ENCODE measurements at regions not wholly inside any gene's neighbourhood (a gene's known extent, or its start where the extent isn't known, plus 50 kb on each side); places are given as distances from the start of the nearest gene placed in this dataset.

DNA sequence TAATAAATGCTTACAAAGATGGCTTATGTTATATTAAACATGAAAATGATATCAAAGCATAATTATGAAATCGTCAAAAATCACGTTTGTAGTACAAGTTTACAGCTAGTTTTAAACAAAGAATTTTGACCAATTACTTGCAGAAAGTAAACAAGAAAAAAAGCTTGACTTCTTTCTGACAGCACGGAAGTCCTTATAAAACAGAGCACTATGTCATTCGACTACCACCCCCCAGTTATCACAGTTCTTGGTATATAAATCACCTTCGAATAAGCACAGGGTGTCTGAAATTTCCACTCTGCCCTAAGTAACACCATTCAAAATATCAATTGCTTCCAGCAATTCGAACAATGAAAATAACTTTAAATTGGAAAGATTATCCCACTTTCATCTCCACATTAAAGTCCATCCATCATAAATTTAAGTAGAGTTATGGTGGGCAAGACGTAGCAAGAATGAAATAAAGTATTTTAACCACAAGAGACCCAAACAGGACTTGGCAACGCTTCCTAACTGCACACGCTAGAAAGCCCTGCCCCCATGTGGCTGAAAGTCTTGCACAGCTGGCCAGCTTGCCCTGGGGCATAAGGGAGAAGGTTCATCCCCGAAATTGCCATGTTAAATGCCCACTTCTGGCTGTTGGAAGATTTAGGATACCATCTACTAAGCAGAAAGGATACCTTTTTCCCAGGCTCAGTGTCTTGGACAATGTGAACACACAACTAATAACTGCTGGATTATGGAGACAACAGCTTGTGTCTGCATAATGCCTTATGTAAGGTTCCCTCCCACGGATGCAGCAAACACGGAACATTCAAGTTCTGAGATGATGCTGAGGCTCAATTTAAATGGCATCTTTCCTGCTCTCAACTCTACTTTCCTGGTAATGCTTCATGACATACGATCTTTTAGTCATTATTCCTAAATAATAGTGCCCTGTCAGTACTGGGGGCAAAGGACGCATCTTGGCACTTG lies 116.4 kb upstream of the TJP1 start:
- TF ChIP-seq, protein P1, sequence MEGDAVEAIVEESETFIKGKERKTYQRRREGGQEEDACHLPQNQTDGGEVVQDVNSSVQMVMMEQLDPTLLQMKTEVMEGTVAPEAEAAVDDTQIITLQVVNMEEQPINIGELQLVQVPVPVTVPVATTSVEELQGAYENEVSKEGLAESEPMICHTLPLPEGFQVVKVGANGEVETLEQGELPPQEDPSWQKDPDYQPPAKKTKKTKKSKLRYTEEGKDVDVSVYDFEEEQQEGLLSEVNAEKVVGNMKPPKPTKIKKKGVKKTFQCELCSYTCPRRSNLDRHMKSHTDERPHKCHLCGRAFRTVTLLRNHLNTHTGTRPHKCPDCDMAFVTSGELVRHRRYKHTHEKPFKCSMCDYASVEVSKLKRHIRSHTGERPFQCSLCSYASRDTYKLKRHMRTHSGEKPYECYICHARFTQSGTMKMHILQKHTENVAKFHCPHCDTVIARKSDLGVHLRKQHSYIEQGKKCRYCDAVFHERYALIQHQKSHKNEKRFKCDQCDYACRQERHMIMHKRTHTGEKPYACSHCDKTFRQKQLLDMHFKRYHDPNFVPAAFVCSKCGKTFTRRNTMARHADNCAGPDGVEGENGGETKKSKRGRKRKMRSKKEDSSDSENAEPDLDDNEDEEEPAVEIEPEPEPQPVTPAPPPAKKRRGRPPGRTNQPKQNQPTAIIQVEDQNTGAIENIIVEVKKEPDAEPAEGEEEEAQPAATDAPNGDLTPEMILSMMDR (IDR thresholded peaks at IDR 0.05): peak in 8 of 9 donors; percentile 8 to 52 (median 28)
- WGBS, 2 donors: 67 to 78% methylated on average over 14 of the region's 14 CpGs
- intact Hi-C loops (cut with DNase I): loop anchor here in 2 of 10 donors (5.0 to 10.0 kb wide), 2 partner anchors 194 to 271 kb away; no protein-coding TSS in a partner anchor

DNA sequence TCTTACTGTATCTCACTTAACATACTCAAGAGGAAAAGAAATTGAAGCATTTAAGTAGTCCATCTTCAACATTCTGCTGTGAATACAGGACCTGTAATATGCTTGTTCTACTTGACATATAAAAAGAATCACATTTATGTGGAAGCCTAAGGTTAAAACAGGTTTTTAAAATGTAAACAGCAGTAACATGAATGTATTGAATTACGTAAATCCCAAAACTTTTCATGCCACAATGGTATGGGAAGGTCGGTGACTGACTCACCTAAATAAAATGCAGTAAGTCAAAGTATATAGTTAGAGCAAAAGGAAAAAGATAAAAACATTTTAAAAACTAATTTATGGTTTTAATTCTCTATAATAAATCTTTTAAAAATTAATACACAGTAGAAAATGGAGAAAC lies 115.7 kb upstream of the TJP1 start:
- H3K27ac ChIP-seq: no peak overlapping the region
- no peak for ATAC-seq
- intact Hi-C loops (cut with DNase I): loop anchor here in 2 of 10 donors (5.0 to 10.0 kb wide), 2 partner anchors 193 to 271 kb away; no protein-coding TSS in a partner anchor
- peaks cover 0 to 3% (median 0%) of the 10 kb centered on the region in 9 donors for H3K4me1 ChIP-seq
- WGBS, 2 donors: 86 to 90% methylated on average over 2 of the region's 2 CpGs
- TF ChIP-seq, protein P1 (IDR thresholded peaks at IDR 0.05): no peak
- H3K27me3 ChIP-seq: no peaks in the 10 kb centered on the region
- no peaks in the 10 kb centered on the region for H3K9me3 ChIP-seq
- H3K4me3 ChIP-seq: no peak overlapping the region
- no peaks in the 10 kb centered on the region for H3K36me3 ChIP-seq
- DNase-seq: no peak

More for the DNA sequence above, 116.4 kb upstream of the TJP1 start:
- Histone ChIP-seq H3K9me3 (no peaks in the 10 kb centered on the region), H3K36me3 (no peaks in the 10 kb centered on the region), H3K4me3 (no peak overlapping the region), H3K4me1 (peaks cover 0 to 3% (median 0%) of the 10 kb centered on the region in 9 donors), H3K27ac (no peak overlapping the region), H3K27me3 (no peaks in the 10 kb centered on the region)
- DNase-seq (no peak), ATAC-seq (peak in 1 of 8 donors; percentile 34)

DNA sequence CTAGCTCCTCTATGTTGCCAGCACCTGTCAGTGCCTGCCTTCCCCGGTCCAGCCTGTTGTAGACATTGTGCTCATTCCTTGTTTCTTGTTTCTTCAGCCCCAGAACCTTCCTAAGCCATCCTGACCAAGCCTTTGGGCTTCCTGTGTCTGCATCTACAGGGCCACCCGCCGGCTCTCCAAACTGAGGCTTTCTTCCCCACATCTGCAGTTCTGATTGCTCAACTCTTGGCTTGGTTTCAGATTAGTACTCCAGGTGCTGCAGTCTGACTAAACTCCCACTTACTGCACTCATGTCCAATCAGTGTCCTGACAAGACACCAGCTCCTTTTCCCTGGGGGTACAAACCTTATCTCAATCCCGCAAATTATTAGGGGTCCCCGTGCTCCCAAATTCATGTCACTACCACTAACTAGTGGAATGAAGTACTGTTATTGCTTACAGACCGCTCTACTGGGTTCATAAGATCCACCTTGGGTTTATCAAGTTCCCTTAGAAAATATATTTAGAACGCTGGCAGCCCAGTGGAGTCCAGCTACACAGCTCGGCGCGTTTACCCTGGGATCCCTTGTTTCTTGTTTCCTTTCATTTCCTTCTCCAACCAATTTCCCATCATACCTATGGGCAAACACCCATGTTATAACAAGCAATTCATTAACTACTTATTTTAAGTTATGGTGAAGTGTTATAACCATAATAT lies 114.2 kb upstream of the TJP1 start:
- H3K4me1 ChIP-seq: peaks cover 0 to 3% (median 0%) of the 10 kb centered on the region in 9 donors
- no peaks in the 10 kb centered on the region for H3K27me3 ChIP-seq
- H3K9me3 ChIP-seq: no peaks in the 10 kb centered on the region
- peak overlapping the region in 1 of 10 donors; percentile 20 for H3K27ac ChIP-seq
- H3K4me3 ChIP-seq: no peak overlapping the region
- DNase-seq: no peak
- 80 to 81% methylated on average over 10 of the region's 10 CpGs for WGBS, 2 donors
- intact Hi-C loops (cut with DNase I): loop anchor here in 2 of 10 donors (5.0 to 10.0 kb wide), 2 partner anchors 192 to 269 kb away; no protein-coding TSS in a partner anchor
- TF ChIP-seq, protein P1 (IDR thresholded peaks at IDR 0.05): no peak
- ATAC-seq: peak in 3 of 8 donors; percentile 30 to 67 (median 58)
- H3K36me3 ChIP-seq: no peaks in the 10 kb centered on the region
